ENCODE measurements at regions not wholly inside any gene's neighbourhood (a gene's known extent, or its start where the extent isn't known, plus 50 kb on each side); places are given as distances from the start of the nearest gene placed in this dataset.
A peak's percentile ranks its signal among the peaks of the same experiment; 100 is the strongest.

- DNase-seq (no peak), ATAC-seq (ENCODE audit: low read depth in 2 of 2) (no peak)
- H3K27ac Mint-ChIP-seq = no peak overlapping the region
- H3K9me3 Mint-ChIP-seq = peaks cover 7 to 16% (median 9%) of the 10 kb centered on the region in 7 donors
- H3K4me1 Mint-ChIP-seq = no peaks in the 10 kb centered on the region
- H3K36me3 Mint-ChIP-seq = peaks cover 0 to 8% of the 10 kb centered on the region in 2 donors
- no peaks in the 10 kb centered on the region for H3K27me3 Mint-ChIP-seq
- no peak overlapping the region for H3K4me3 Mint-ChIP-seq
Measured at GRCh38 chr1:90346757-90347156, 351.8 kb downstream of the ZNF326 start.

- Mint-ChIP-seq H3K4me3 (no peak overlapping the region), H3K4me1 (no peaks in the 10 kb centered on the region), H3K9me3 (peaks cover 6 to 16% (median 9%) of the 10 kb centered on the region in 7 donors), H3K36me3 (peaks cover 0 to 8% of the 10 kb centered on the region in 2 donors), H3K27me3 (no peaks in the 10 kb centered on the region), H3K27ac (no peak overlapping the region)
- DNase-seq (no peak), ATAC-seq (ENCODE audit: low read depth in 2 of 2) (no peak)
Measured at GRCh38 chr1:90346349-90346748, 351.4 kb downstream of the ZNF326 start.

GRCh38 chr1:90344963-90345730 lies 350.2 kb downstream of the ZNF326 start:
- no peak for DNase-seq
- Mint-ChIP-seq H3K4me1 (peaks cover 0 to 4% (median 0%) of the 10 kb centered on the region in 3 donors), H3K36me3 (peaks cover 0 to 8% of the 10 kb centered on the region in 2 donors), H3K27ac (no peak overlapping the region), H3K27me3 (no peaks in the 10 kb centered on the region), H3K9me3 (peaks cover 6 to 15% (median 9%) of the 10 kb centered on the region in 7 donors), H3K4me3 (no peak overlapping the region)
- no peak for ATAC-seq (ENCODE audit: low read depth in 2 of 2)

GRCh38 chr1:90341516-90341915 lies 346.6 kb downstream of the ZNF326 start:
- no peaks in the 10 kb centered on the region for H3K36me3 Mint-ChIP-seq
- no peak overlapping the region for H3K27ac Mint-ChIP-seq
- H3K27me3 Mint-ChIP-seq = no peaks in the 10 kb centered on the region
- peaks cover 0 to 4% (median 0%) of the 10 kb centered on the region in 3 donors for H3K4me1 Mint-ChIP-seq
- peaks cover 0 to 4% (median 0%) of the 10 kb centered on the region in 7 donors for H3K9me3 Mint-ChIP-seq
- no peak overlapping the region for H3K4me3 Mint-ChIP-seq
- DNase-seq = no peak
- ATAC-seq (ENCODE audit: low read depth in 2 of 2) = no peak

GRCh38 chr1:90340606-90341005 lies 345.7 kb downstream of the ZNF326 start:
- ATAC-seq (ENCODE audit: low read depth in 2 of 2) (no peak), DNase-seq (no peak)
- Mint-ChIP-seq H3K4me1 (peaks cover 0 to 4% (median 0%) of the 10 kb centered on the region in 3 donors), H3K27ac (no peak overlapping the region), H3K27me3 (peaks cover 0 to 4% (median 0%) of the 10 kb centered on the region in 3 donors), H3K36me3 (no peaks in the 10 kb centered on the region), H3K9me3 (peaks cover 0 to 1% (median 0%) of the 10 kb centered on the region in 7 donors), H3K4me3 (no peak overlapping the region)

GRCh38 chr1:90339811-90340210 lies 344.9 kb downstream of the ZNF326 start:
- no peaks in the 10 kb centered on the region for H3K9me3 Mint-ChIP-seq
- H3K36me3 Mint-ChIP-seq = no peaks in the 10 kb centered on the region
- H3K27me3 Mint-ChIP-seq = peaks cover 0 to 4% (median 0%) of the 10 kb centered on the region in 3 donors
- DNase-seq (no peak), ATAC-seq (ENCODE audit: low read depth in 2 of 2) (no peak)
- no peak overlapping the region for H3K4me3 Mint-ChIP-seq
- peaks cover 0 to 4% (median 0%) of the 10 kb centered on the region in 3 donors for H3K4me1 Mint-ChIP-seq
- H3K27ac Mint-ChIP-seq = no peak overlapping the region

- no peak for ATAC-seq (ENCODE audit: low read depth in 2 of 2)
- Mint-ChIP-seq H3K4me3 (no peak overlapping the region), H3K4me1 (peaks cover 0 to 4% (median 0%) of the 10 kb centered on the region in 3 donors), H3K27me3 (peaks cover 0 to 4% (median 0%) of the 10 kb centered on the region in 3 donors), H3K27ac (peak overlapping the region in 1 of 6 donors; percentile 11), H3K9me3 (peaks cover 0 to 2% (median 0%) of the 10 kb centered on the region in 7 donors), H3K36me3 (no peaks in the 10 kb centered on the region)
- DNase-seq = no peak
Measured at GRCh38 chr1:90336552-90337324, 341.8 kb downstream of the ZNF326 start.

GRCh38 chr1:90335558-90335957 lies 340.6 kb downstream of the ZNF326 start:
- H3K9me3 Mint-ChIP-seq = peaks cover 0 to 2% (median 0%) of the 10 kb centered on the region in 7 donors
- H3K36me3 Mint-ChIP-seq = no peaks in the 10 kb centered on the region
- ATAC-seq (ENCODE audit: low read depth in 2 of 2) (no peak), DNase-seq (no peak)
- no peak overlapping the region for H3K27ac Mint-ChIP-seq
- H3K4me3 Mint-ChIP-seq = no peak overlapping the region
- H3K4me1 Mint-ChIP-seq = peaks cover 0 to 3% (median 0%) of the 10 kb centered on the region in 3 donors
- peaks cover 0 to 4% (median 0%) of the 10 kb centered on the region in 3 donors for H3K27me3 Mint-ChIP-seq

GRCh38 chr1:90334137-90334536 lies 339.2 kb downstream of the ZNF326 start:
- ATAC-seq (ENCODE audit: low read depth in 2 of 2) = no peak
- DNase-seq = no peak
- no peaks in the 10 kb centered on the region for H3K36me3 Mint-ChIP-seq
- peaks cover 0 to 2% (median 0%) of the 10 kb centered on the region in 7 donors for H3K9me3 Mint-ChIP-seq
- H3K27ac Mint-ChIP-seq = no peak overlapping the region
- no peak overlapping the region for H3K4me3 Mint-ChIP-seq
- H3K27me3 Mint-ChIP-seq = peaks cover 0 to 4% (median 0%) of the 10 kb centered on the region in 3 donors
- H3K4me1 Mint-ChIP-seq = no peaks in the 10 kb centered on the region

GRCh38 chr1:90325168-90325567 lies 330.3 kb downstream of the ZNF326 start:
- Mint-ChIP-seq H3K9me3 (peaks cover 0 to 8% (median 0%) of the 10 kb centered on the region in 7 donors), H3K27me3 (peaks cover 0 to 7% (median 4%) of the 10 kb centered on the region in 3 donors), H3K36me3 (no peaks in the 10 kb centered on the region), H3K4me3 (no peak overlapping the region), H3K4me1 (no peaks in the 10 kb centered on the region), H3K27ac (no peak overlapping the region)
- ATAC-seq (ENCODE audit: low read depth in 2 of 2) (no peak), DNase-seq (no peak)

- ATAC-seq (ENCODE audit: low read depth in 2 of 2) (no peak), DNase-seq (no peak)
- Mint-ChIP-seq H3K27ac (no peak overlapping the region), H3K4me3 (no peak overlapping the region), H3K36me3 (no peaks in the 10 kb centered on the region), H3K27me3 (no peaks in the 10 kb centered on the region), H3K4me1 (no peaks in the 10 kb centered on the region), H3K9me3 (peaks cover 0 to 4% (median 0%) of the 10 kb centered on the region in 7 donors)
Measured at GRCh38 chr1:90322186-90322585, 327.3 kb downstream of the ZNF326 start.

- no peak for DNase-seq
- H3K27me3 Mint-ChIP-seq = no peaks in the 10 kb centered on the region
- no peak for ATAC-seq (ENCODE audit: low read depth in 2 of 2)
- H3K27ac Mint-ChIP-seq = no peak overlapping the region
- H3K36me3 Mint-ChIP-seq = no peaks in the 10 kb centered on the region
- peaks cover 0 to 4% (median 0%) of the 10 kb centered on the region in 7 donors for H3K9me3 Mint-ChIP-seq
- H3K4me3 Mint-ChIP-seq = no peak overlapping the region
- no peaks in the 10 kb centered on the region for H3K4me1 Mint-ChIP-seq
Measured at GRCh38 chr1:90319918-90320317, 325.0 kb downstream of the ZNF326 start.

GRCh38 chr1:90318431-90318830 lies 323.5 kb downstream of the ZNF326 start:
- ATAC-seq (ENCODE audit: low read depth in 2 of 2) = no peak
- no peak for DNase-seq
- Mint-ChIP-seq H3K9me3 (peaks cover 0 to 4% (median 2%) of the 10 kb centered on the region in 7 donors), H3K36me3 (no peaks in the 10 kb centered on the region), H3K27me3 (no peaks in the 10 kb centered on the region), H3K4me1 (no peaks in the 10 kb centered on the region), H3K27ac (no peak overlapping the region), H3K4me3 (no peak overlapping the region)

GRCh38 chr1:90317628-90318027 lies 322.7 kb downstream of the ZNF326 start:
- DNase-seq = no peak
- Mint-ChIP-seq H3K9me3 (peaks cover 0 to 3% (median 0%) of the 10 kb centered on the region in 7 donors), H3K4me3 (no peak overlapping the region), H3K27ac (no peak overlapping the region), H3K27me3 (no peaks in the 10 kb centered on the region), H3K4me1 (no peaks in the 10 kb centered on the region), H3K36me3 (no peaks in the 10 kb centered on the region)
- no peak for ATAC-seq (ENCODE audit: low read depth in 2 of 2)

All from naive B cell (primary cell).